GM12892 (cell line): ENCODE measurements at regions not wholly inside any gene's neighbourhood (a gene's known extent, or its start where the extent isn't known, plus 50 kb on each side); places are given as distances from the start of the nearest gene placed in this dataset.

Source experiments
- POLR2A ChIP-seq: IDR thresholded peaks from 2 replicates; pipeline ENCODE4 v1.6.1; 2011; ENCODE audit warnings: low read depth, low read length, control low read depth
- POLR2AphosphoS5 ChIP-seq: IDR thresholded peaks from 2 replicates; pipeline ENCODE4 v1.6.1; 2011; ENCODE audit warnings: low read depth, low read length, control low read depth

GRCh38 chr11:119566319-119566718 lies 143.3 kb upstream of the THY1 start:
- TF ChIP-seq POLR2A (no peak), POLR2AphosphoS5 (no peak)
